ENCODE measurements at regions not wholly inside any gene's neighbourhood (a gene's known extent, or its start where the extent isn't known, plus 50 kb on each side); places are given as distances from the start of the nearest gene placed in this dataset.

DNA sequence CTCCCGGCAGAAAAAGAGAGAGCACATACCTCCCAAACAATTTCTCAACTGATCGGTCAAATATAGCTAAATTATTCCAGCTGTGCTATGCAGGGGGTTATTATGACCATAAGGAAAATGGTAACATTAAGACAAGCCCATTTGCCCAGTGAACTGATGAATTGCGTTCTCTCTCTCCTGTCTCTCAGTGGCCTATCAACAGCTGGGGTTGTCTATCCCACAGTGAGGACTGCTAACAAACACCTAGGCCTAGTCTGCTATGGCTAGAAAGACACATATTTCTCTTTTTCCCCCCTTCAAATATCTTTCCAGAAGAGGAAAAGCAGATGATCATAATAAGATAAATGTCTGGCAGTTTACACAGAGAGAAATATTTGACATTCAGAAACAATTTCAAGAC, 263.8 kb upstream of the ELAC2 start:
- TF ChIP-seq, protein P1, sequence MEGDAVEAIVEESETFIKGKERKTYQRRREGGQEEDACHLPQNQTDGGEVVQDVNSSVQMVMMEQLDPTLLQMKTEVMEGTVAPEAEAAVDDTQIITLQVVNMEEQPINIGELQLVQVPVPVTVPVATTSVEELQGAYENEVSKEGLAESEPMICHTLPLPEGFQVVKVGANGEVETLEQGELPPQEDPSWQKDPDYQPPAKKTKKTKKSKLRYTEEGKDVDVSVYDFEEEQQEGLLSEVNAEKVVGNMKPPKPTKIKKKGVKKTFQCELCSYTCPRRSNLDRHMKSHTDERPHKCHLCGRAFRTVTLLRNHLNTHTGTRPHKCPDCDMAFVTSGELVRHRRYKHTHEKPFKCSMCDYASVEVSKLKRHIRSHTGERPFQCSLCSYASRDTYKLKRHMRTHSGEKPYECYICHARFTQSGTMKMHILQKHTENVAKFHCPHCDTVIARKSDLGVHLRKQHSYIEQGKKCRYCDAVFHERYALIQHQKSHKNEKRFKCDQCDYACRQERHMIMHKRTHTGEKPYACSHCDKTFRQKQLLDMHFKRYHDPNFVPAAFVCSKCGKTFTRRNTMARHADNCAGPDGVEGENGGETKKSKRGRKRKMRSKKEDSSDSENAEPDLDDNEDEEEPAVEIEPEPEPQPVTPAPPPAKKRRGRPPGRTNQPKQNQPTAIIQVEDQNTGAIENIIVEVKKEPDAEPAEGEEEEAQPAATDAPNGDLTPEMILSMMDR (IDR thresholded peaks at IDR 0.05; ENCODE audit: insufficient read depth, low read length, severe bottlenecking) = no peak
- no peaks in the 10 kb centered on the region for H3K36me3 ChIP-seq (ENCODE audit: control insufficient read depth, insufficient read depth, low read length)
- H3K4me3 ChIP-seq (ENCODE audit: low read depth, low read length) = no peak overlapping the region
- FAIRE-seq (peak; percentile 50), DNase-seq (ENCODE audit: low read depth) (no peak)
- no peaks in the 10 kb centered on the region for H3K27me3 ChIP-seq (ENCODE audit: control insufficient read depth, insufficient read depth, low read length)

DNA sequence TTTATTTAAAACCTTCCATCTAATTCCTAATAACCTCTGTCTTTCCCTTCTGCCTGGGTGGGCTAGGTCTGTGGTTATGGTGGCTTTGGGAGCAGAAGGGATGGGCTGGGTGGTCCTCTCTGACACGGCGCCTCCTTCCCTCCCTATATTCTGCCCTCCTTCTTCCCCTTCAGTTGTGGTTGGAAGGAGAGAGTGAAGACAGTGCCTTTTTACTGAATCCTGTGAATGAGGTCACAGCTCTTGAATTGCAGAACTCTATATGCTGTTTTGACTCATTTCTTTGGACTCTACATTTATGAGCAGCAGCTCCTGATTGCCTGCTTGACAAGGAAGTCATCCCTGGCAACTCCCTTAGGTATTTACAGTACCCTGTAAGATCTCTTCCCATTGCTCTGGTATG, 256.0 kb upstream of the ELAC2 start:
- Histone ChIP-seq H3K36me3 (ENCODE audit: control insufficient read depth, insufficient read depth, low read length) (no peaks in the 10 kb centered on the region), H3K4me3 (ENCODE audit: low read depth, low read length) (no peak overlapping the region), H3K27me3 (ENCODE audit: control insufficient read depth, insufficient read depth, low read length) (no peaks in the 10 kb centered on the region)
- FAIRE-seq (no peak), DNase-seq (ENCODE audit: low read depth) (peak; percentile 2)
- TF ChIP-seq, protein P1 (IDR thresholded peaks at IDR 0.05; ENCODE audit: insufficient read depth, low read length, severe bottlenecking) = no peak

DNA sequence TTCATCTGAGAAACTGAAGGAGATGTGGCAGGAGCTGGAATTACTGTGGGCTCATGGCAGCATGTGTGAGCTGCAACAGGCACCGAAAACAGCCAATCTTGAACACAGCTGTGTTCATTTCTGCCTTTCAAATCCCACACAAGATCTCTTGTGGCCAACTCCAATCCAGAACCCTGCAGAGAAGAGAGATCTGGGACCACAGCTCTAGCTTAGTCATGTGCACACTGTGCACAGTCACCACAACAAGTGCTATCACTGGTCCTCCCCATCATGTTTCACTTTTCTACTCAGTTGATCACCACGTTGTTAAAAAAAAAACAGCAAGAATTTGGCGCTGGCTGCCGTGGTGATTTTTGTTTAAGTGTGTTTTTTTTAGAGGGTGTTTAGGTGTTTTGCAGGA, 254.5 kb upstream of the ELAC2 start:
- no peaks in the 10 kb centered on the region for H3K27me3 ChIP-seq (ENCODE audit: control insufficient read depth, insufficient read depth, low read length)
- H3K36me3 ChIP-seq (ENCODE audit: control insufficient read depth, insufficient read depth, low read length) = no peaks in the 10 kb centered on the region
- no peak overlapping the region for H3K4me3 ChIP-seq (ENCODE audit: low read depth, low read length)
- no peak for FAIRE-seq
- no peak for DNase-seq (ENCODE audit: low read depth)
- TF ChIP-seq, protein P1 (IDR thresholded peaks at IDR 0.05; ENCODE audit: insufficient read depth, low read length, severe bottlenecking) = no peak

DNA sequence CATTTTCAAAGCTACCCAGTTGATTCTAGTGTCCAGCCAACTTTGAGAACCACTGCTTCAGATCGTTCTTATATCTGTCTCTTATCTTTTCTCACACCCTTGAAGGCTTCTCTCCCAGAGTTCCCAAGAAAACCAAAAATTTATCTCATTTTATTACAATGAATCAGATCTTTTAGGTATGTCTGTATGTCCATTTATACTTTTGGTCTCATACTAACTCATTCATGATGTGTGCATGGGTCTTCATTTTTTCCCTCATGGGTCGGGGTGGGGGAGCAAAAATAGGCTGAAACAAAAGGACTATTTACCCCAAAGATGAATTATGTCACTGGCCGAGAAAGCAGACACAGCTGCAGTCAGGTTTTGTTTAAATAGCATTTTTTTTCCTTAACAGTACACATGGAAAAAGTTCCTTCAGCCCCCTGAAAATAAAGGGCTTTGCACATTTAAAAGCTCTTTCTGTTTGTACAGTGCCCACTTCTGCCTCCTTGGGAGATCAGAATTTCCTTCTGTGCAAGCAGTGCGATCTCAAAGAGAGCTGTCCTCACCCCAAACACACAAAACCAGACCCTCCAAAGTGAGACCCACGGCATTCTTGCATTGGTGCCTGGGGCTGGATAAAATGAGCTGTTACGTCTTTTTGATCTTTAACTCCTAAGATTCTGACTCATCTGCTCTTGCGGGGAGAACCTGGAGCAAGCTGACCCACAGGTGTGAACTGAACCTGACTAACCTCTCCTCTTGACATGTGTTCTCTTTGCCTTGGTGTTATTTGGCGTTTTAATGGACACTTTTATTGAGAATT, 251.2 kb upstream of the ELAC2 start:
- FAIRE-seq (no peak), DNase-seq (ENCODE audit: low read depth) (peak; percentile 1)
- Histone ChIP-seq H3K27me3 (ENCODE audit: control insufficient read depth, insufficient read depth, low read length) (no peaks in the 10 kb centered on the region), H3K4me3 (ENCODE audit: low read depth, low read length) (no peak overlapping the region), H3K36me3 (ENCODE audit: control insufficient read depth, insufficient read depth, low read length) (no peaks in the 10 kb centered on the region)
- TF ChIP-seq, protein P1 (IDR thresholded peaks at IDR 0.05; ENCODE audit: insufficient read depth, low read length, severe bottlenecking) = no peak

DNA sequence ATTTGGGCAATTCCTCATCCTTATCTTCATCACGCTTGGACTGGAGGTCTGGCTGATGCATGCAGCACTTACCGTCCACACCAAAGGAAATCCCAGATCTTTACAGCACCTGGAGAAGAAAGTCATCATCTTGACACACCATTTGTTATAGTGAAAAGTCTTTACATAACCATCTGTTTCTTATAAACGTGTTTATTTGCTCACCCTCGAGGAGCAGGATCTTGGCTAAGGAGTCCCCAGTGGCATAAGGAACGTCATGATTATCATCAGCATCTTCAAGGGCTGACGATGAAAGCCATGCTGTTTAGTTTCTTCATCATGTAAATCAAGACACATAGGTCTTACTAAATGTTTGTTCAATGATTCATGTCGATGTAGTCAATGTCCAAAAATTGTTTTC, 248.8 kb upstream of the ELAC2 start:
- Histone ChIP-seq H3K36me3 (ENCODE audit: control insufficient read depth, insufficient read depth, low read length) (no peaks in the 10 kb centered on the region), H3K4me3 (ENCODE audit: low read depth, low read length) (no peak overlapping the region), H3K27me3 (ENCODE audit: control insufficient read depth, insufficient read depth, low read length) (no peaks in the 10 kb centered on the region)
- DNase-seq (ENCODE audit: low read depth) (no peak), FAIRE-seq (no peak)
- TF ChIP-seq, protein P1 (IDR thresholded peaks at IDR 0.05; ENCODE audit: insufficient read depth, low read length, severe bottlenecking) = no peak

DNA sequence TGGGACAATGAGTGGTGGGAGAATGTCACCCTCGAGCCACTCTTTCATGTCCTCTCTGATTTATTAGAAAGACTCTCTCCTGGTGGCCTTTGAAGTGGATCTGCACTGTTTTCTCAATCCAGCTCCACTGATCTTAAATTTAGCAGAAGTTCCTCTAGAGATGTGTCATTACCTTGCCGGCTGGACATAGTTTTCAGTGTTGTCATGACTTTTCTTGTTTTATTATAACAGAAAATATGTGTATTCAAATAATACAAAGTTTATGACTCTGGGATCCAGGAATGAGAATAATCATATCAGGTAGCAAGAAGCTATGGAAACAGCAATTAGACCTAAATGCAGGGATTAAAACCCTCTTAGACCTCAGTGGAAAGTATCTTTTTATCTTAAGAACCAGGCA, 247.5 kb upstream of the ELAC2 start:
- no peaks in the 10 kb centered on the region for H3K27me3 ChIP-seq (ENCODE audit: control insufficient read depth, insufficient read depth, low read length)
- no peak overlapping the region for H3K4me3 ChIP-seq (ENCODE audit: low read depth, low read length)
- DNase-seq (ENCODE audit: low read depth) (no peak), FAIRE-seq (no peak)
- TF ChIP-seq, protein P1 (IDR thresholded peaks at IDR 0.05; ENCODE audit: insufficient read depth, low read length, severe bottlenecking) = no peak
- H3K36me3 ChIP-seq (ENCODE audit: control insufficient read depth, insufficient read depth, low read length) = no peaks in the 10 kb centered on the region
